Suprapubic skin (tissue), 4 donors: ENCODE measurements at regions not wholly inside any gene's neighbourhood (a gene's known extent, or its start where the extent isn't known, plus 50 kb on each side); places are given as distances from the start of the nearest gene placed in this dataset.

Source experiments
- DNase-seq, 2 donors: peaks; one replicate each; pipeline ENCODE4 v3.0.0-alpha.2; 2019; ENCODE audit warnings: low spot score in 2 of 2
- H3K27ac ChIP-seq: fragments of 200-600 bp; sonication (generic); one replicate; pipeline ENCODE4 v1.5.1; 2019
- H3K27me3 ChIP-seq: fragments of 200-600 bp; sonication (generic); one replicate; pipeline ENCODE4 v1.5.1; 2019
- H3K36me3 ChIP-seq: fragments of 200-600 bp; sonication (generic); one replicate; pipeline ENCODE4 v1.5.1; 2019
- H3K4me1 ChIP-seq: fragments of 200-600 bp; sonication (generic); one replicate; pipeline ENCODE4 v1.5.1; 2019
- H3K4me3 ChIP-seq: fragments of 200-600 bp; sonication (generic); one replicate; pipeline ENCODE4 v1.5.1; 2019; ENCODE audit warnings: mild to moderate bottlenecking
- H3K9me3 ChIP-seq: fragments of 200-600 bp; sonication (generic); one replicate; pipeline ENCODE4 v1.5.1; 2019
- CTCF ChIP-seq, 2 donors: fragments of 200-600 bp in 1 of 2; fragments of 450-650 bp in 1 of 2; sonication (generic) in 1 of 2; IDR thresholded peaks; one replicate each; pipeline ENCODE4 v1.5.1; 2016 to 2019; ENCODE audit warnings: antibody characterized with exemption in 2 of 2, mild to moderate bottlenecking in 1 of 2, moderate library complexity in 1 of 2
- EP300 ChIP-seq: sonication (generic); formaldehyde crosslinking; IDR thresholded peaks from one replicate; pipeline ENCODE4 v1.6.1; 2017; ENCODE audit warnings: antibody characterized with exemption
- POLR2A ChIP-seq, 2 donors: fragments of 450-650 bp; IDR thresholded peaks; one replicate each; pipeline ENCODE4 v1.6.1; 2017; ENCODE audit warnings: antibody characterized with exemption in 2 of 2, mild to moderate bottlenecking in 2 of 2, moderate library complexity in 2 of 2
- POLR2AphosphoS5 ChIP-seq, 3 donors: sonication (generic); formaldehyde crosslinking; IDR thresholded peaks; one replicate each; pipeline ENCODE4 v1.6.1; 2017; ENCODE audit warnings: antibody characterized with exemption in 3 of 3
- WGBS: methylation state at CpG from one replicate; pipeline ENCODE4 v1.1.5; 2018; 5-methylcytosine and 5-hydroxymethylcytosine counted together

- H3K27me3 ChIP-seq = peaks cover 3% of the 10 kb centered on the region
- no peak for TF ChIP-seq EP300
- TF ChIP-seq POLR2A (IDR thresholded peaks at IDR 0.05) = no peak
- TF ChIP-seq CTCF (IDR thresholded peaks at IDR 0.05) = no peak
- no peak for TF ChIP-seq POLR2AphosphoS5 (IDR thresholded peaks at IDR 0.05)
- H3K36me3 ChIP-seq = no peaks in the 10 kb centered on the region
- DNase-seq = no peak
- WGBS = 47% methylated on average over 5 of the region's 5 CpGs
- no peaks in the 10 kb centered on the region for H3K4me1 ChIP-seq
- no peaks in the 10 kb centered on the region for H3K9me3 ChIP-seq
- H3K27ac ChIP-seq = no peak overlapping the region
- H3K4me3 ChIP-seq = no peak overlapping the region
These were observed 172.4 kb upstream of the TOPAZ1 start for GRCh38 chr3:44069276-44069675.

- H3K4me1 ChIP-seq = no peaks in the 10 kb centered on the region
- H3K4me3 ChIP-seq = no peak overlapping the region
- 94% methylated on average over 8 of the region's 8 CpGs for WGBS
- TF ChIP-seq CTCF (IDR thresholded peaks at IDR 0.05) (no peak), EP300 (no peak), POLR2AphosphoS5 (IDR thresholded peaks at IDR 0.05) (no peak), POLR2A (IDR thresholded peaks at IDR 0.05) (no peak)
- H3K27me3 ChIP-seq = peaks cover 3% of the 10 kb centered on the region
- H3K9me3 ChIP-seq = no peaks in the 10 kb centered on the region
- no peak for DNase-seq
- H3K27ac ChIP-seq = no peak overlapping the region
- no peaks in the 10 kb centered on the region for H3K36me3 ChIP-seq
These were observed 170.7 kb upstream of the TOPAZ1 start for GRCh38 chr3:44070841-44071546.

GRCh38 chr3:44072601-44073540 is 168.8 kb upstream of the TOPAZ1 start:
- H3K4me1 ChIP-seq = no peaks in the 10 kb centered on the region
- no peaks in the 10 kb centered on the region for H3K9me3 ChIP-seq
- no peak for DNase-seq
- H3K27ac ChIP-seq = no peak overlapping the region
- H3K36me3 ChIP-seq = no peaks in the 10 kb centered on the region
- 92% methylated on average over 7 of the region's 11 CpGs for WGBS
- no peak overlapping the region for H3K4me3 ChIP-seq
- H3K27me3 ChIP-seq = peaks cover 3% of the 10 kb centered on the region
- no peak for TF ChIP-seq CTCF (IDR thresholded peaks at IDR 0.05)
- TF ChIP-seq POLR2A (IDR thresholded peaks at IDR 0.05) = no peak
- no peak for TF ChIP-seq POLR2AphosphoS5 (IDR thresholded peaks at IDR 0.05)
- no peak for TF ChIP-seq EP300

GRCh38 chr3:44074181-44074580 is 167.5 kb upstream of the TOPAZ1 start:
- no peaks in the 10 kb centered on the region for H3K4me1 ChIP-seq
- 86% methylated on average over 3 of the region's 3 CpGs for WGBS

More at GRCh38 chr3:44074181-44074580, 167.5 kb upstream of the TOPAZ1 start:
- DNase-seq = no peak
- Histone ChIP-seq H3K27me3 (peaks cover 3% of the 10 kb centered on the region), H3K36me3 (no peaks in the 10 kb centered on the region), H3K4me3 (no peak overlapping the region), H3K27ac (no peak overlapping the region), H3K9me3 (no peaks in the 10 kb centered on the region)
- TF ChIP-seq CTCF (IDR thresholded peaks at IDR 0.05) (no peak), POLR2AphosphoS5 (IDR thresholded peaks at IDR 0.05) (no peak), EP300 (no peak), POLR2A (IDR thresholded peaks at IDR 0.05) (no peak)
